ENCODE measurements at regions not wholly inside any gene's neighbourhood (a gene's known extent, or its start where the extent isn't known, plus 50 kb on each side); places are given as distances from the start of the nearest gene placed in this dataset.
"Not testable (repeated sequence)": the region's sequence is repeated elsewhere in the genome, so short reads cannot be mapped to it uniquely, and the experiment has no call there.

DNA sequence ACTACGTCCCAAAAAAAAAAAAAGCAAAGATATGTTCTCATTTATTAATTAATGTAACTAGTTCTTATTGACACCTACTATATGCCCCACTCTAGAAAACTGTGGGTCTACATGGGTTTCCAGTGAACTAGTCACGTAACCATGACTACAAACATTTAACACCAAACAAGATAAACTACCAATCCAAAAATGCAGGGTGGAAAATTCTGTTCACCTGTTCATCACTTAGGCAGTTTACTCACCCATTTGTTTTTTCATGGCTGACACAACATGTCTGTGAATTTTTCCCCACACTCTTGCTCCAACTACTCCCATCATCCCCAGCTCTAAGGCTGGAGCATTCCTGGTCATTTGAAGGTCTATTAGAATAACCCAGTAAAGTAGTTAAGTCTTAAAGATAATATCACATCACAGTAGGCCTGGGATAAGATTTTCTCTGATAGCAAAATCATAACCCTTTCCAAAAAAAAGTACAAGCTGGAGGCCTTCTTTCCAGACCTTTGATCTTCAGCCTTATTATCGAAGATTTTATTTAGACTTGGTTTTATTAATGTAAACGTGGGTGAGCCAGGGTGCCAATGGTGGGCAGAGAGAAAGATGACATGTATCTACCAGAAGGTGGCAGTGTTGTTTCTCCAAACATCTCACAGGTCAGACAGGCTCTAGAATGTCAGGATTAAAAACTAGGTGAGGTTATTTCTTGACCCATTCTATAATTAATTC lies 61.6 kb upstream of the DAAM1 start:
- Histone ChIP-seq H3K9ac (ENCODE audit: low read depth, low read length) (no peak overlapping the region), H3K4me3 (ENCODE audit: low read depth, low read length) (no peak overlapping the region), H3K27me3 (ENCODE audit: control insufficient read depth, insufficient read depth, low read length) (no peaks in the 10 kb centered on the region), H3K9me3 (ENCODE audit: control insufficient read depth, insufficient read depth, low read length) (no peaks in the 10 kb centered on the region), H3K4me1 (ENCODE audit: control insufficient read depth, insufficient read depth, low read length) (no peaks in the 10 kb centered on the region), H3K36me3 (ENCODE audit: control insufficient read depth, insufficient read depth, low read length) (no peaks in the 10 kb centered on the region)

DNA sequence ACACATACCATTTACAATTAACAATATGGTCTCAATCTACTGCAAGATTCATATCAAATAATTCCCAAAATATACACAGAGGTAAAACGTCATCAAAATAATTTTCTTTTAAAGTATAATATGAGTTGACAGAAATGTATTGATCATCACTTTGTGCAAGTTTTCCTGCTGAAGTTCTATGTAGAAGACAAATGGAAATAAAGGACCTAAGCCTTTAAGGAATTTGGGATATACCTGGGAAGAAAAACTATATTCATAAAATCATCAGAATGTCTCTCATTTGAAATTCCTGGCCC lies 61.1 kb upstream of the DAAM1 start:
- Histone ChIP-seq H3K36me3 (ENCODE audit: control insufficient read depth, insufficient read depth, low read length) (no peaks in the 10 kb centered on the region), H3K4me3 (ENCODE audit: low read depth, low read length) (no peak overlapping the region), H3K27me3 (ENCODE audit: control insufficient read depth, insufficient read depth, low read length) (no peaks in the 10 kb centered on the region), H3K9ac (ENCODE audit: low read depth, low read length) (no peak overlapping the region), H3K9me3 (ENCODE audit: control insufficient read depth, insufficient read depth, low read length) (no peaks in the 10 kb centered on the region), H3K4me1 (ENCODE audit: control insufficient read depth, insufficient read depth, low read length) (no peaks in the 10 kb centered on the region)

DNA sequence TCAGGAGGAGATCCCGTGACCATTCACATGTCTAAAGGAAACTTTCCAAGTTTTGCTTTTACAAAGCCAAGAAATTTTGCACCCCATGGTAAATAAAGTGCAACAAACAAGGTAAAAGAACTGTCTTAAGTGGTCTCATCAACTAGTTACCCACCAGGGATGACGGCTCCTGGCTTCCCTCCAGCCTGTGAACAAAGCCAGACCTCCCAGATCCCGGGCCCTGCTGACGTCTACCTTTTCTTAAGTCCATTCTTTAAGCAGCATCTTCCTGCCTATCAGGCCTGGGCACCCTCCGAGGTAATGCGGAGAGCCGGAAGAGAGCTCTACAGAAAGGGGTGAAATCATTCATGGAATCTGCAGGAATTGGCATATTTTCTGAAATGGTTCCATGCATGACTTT lies 58.0 kb upstream of the DAAM1 start:
- Histone ChIP-seq H3K9ac (ENCODE audit: low read depth, low read length) (no peak overlapping the region), H3K36me3 (ENCODE audit: control insufficient read depth, insufficient read depth, low read length) (no peaks in the 10 kb centered on the region), H3K9me3 (ENCODE audit: control insufficient read depth, insufficient read depth, low read length) (no peaks in the 10 kb centered on the region), H3K4me1 (ENCODE audit: control insufficient read depth, insufficient read depth, low read length) (no peaks in the 10 kb centered on the region), H3K27me3 (ENCODE audit: control insufficient read depth, insufficient read depth, low read length) (no peaks in the 10 kb centered on the region), H3K4me3 (ENCODE audit: low read depth, low read length) (no peak overlapping the region)

DNA sequence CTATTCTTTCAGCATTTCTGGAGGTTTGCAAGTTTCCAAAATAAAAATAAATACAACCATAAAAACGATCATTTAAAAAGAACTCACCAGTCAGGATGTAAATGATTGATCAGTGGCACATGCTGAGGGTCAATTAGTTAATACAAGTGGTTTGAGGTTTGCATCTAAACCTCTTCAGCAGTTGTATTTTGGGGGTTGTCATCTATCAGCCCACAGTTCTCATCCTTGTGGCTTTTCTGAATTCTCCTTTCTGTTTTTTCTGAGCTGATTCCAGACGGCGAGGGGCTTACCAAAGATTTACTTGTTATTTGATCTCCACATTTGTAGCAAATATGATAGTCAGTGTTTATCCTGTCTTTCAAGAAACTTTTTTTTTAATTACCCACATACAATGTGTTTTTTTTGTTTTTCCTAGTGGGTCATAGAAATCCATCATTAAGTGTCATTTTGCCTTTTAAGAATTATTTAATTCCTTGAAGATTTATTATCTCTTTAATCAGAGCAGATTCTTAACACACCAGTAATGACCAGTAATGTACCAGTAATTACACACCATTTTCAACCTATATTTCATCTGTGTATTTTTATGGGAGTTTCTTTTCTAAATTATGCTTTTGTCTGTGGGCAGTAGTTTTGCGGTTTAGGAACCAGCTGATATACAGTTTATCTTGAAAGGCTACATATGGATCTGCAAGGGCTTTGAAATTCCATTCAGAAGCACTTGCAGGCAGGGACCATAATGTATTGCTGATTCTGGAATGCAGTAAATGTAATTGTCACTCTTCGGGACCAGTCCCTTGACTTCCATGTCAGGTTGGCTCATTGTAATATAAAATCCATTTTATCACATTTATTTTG lies 56.3 kb upstream of the DAAM1 start:
- no peaks in the 10 kb centered on the region for H3K27me3 ChIP-seq (ENCODE audit: control insufficient read depth, insufficient read depth, low read length)
- no peaks in the 10 kb centered on the region for H3K4me1 ChIP-seq (ENCODE audit: control insufficient read depth, insufficient read depth, low read length)
- no peak overlapping the region for H3K4me3 ChIP-seq (ENCODE audit: low read depth, low read length)
- no peaks in the 10 kb centered on the region for H3K36me3 ChIP-seq (ENCODE audit: control insufficient read depth, insufficient read depth, low read length)
- H3K9ac ChIP-seq (ENCODE audit: low read depth, low read length), result no peak overlapping the region
- no peaks in the 10 kb centered on the region for H3K9me3 ChIP-seq (ENCODE audit: control insufficient read depth, insufficient read depth, low read length)

DNA sequence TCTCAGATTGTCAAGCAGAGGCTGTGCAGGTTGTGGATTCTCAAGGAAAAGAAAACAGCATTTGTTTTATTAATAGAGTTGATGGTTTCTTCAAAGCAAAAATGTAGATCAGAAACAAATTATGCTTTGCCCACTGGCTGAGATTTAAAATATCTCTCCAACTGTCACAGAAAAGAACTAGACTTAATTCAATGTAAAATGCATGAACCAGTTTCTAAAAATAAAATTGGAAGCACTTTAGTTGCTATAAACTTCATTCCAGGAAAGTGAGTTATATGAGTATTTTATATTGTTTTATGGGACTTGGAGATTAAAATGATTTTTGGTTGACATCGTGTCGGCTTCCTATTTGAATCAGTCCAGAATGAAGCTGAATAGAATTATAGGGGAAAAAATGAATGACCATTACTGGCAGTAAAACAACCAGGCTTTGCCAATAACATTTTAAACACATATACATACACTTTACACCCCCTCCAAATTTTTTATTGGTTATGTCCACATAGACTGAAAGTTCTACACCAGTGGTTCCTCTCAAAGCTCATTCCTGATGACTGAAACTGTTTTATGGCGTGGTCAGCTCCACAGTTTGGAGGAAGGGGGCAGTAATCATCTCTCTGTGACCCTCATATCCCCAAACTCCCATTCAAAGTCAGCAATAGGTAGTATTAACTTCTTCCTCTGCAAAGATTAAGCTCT lies 55.5 kb upstream of the DAAM1 start:
- Histone ChIP-seq H3K27me3 (ENCODE audit: control insufficient read depth, insufficient read depth, low read length) (no peaks in the 10 kb centered on the region), H3K9ac (ENCODE audit: low read depth, low read length) (no peak overlapping the region), H3K9me3 (ENCODE audit: control insufficient read depth, insufficient read depth, low read length) (no peaks in the 10 kb centered on the region), H3K4me1 (ENCODE audit: control insufficient read depth, insufficient read depth, low read length) (no peaks in the 10 kb centered on the region), H3K36me3 (ENCODE audit: control insufficient read depth, insufficient read depth, low read length) (no peaks in the 10 kb centered on the region), H3K4me3 (ENCODE audit: low read depth, low read length) (no peak overlapping the region)

DNA sequence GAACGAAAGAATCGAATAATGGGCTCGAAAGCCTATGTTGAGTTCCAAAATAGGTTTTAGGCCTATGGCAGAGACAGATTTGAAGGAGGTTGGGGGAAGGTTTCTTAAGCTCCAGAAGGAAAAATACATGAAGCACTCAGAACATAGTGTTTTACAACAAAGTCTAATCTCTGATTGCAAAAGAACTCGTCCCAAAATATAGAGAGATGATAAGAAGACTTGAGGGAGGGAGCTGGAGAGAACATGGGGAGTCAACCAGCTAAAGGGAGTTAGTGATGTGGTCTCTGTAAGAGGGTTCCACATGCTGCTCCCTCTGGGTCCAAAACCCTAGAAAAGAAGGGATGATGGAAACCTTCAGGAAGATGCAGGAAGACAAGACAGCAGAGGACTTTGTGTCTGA lies 54.8 kb upstream of the DAAM1 start:
- H3K9me3 ChIP-seq (ENCODE audit: control insufficient read depth, insufficient read depth, low read length), result no peaks in the 10 kb centered on the region
- no peak overlapping the region for H3K9ac ChIP-seq (ENCODE audit: low read depth, low read length)
- no peaks in the 10 kb centered on the region for H3K36me3 ChIP-seq (ENCODE audit: control insufficient read depth, insufficient read depth, low read length)
- no peak overlapping the region for H3K4me3 ChIP-seq (ENCODE audit: low read depth, low read length)
- H3K4me1 ChIP-seq (ENCODE audit: control insufficient read depth, insufficient read depth, low read length), result no peaks in the 10 kb centered on the region
- no peaks in the 10 kb centered on the region for H3K27me3 ChIP-seq (ENCODE audit: control insufficient read depth, insufficient read depth, low read length)

DNA sequence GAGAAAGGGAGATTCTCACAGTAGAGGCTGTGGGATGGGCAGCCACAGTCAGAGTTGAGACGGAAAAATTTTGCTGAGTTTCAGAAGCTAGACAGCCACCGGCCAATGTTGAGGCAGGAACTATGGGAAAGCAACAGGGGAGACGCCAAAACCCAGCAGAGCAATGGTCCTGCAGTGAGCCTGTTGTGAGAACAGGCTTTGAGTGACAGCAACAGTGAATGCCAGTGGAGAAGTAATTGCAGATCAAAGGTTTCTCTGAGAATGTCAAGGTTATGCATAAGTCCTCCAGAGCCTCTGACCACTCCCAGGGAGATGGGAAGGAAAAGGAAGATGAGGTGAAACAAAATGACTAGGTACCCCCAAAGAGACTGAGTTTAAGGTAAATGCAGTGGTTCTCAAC lies 54.2 kb upstream of the DAAM1 start:
- H3K4me1 ChIP-seq (ENCODE audit: control insufficient read depth, insufficient read depth, low read length), result no peaks in the 10 kb centered on the region
- H3K9me3 ChIP-seq (ENCODE audit: control insufficient read depth, insufficient read depth, low read length), result no peaks in the 10 kb centered on the region
- H3K27me3 ChIP-seq (ENCODE audit: control insufficient read depth, insufficient read depth, low read length), result no peaks in the 10 kb centered on the region
- H3K36me3 ChIP-seq (ENCODE audit: control insufficient read depth, insufficient read depth, low read length), result no peaks in the 10 kb centered on the region
- H3K9ac ChIP-seq (ENCODE audit: low read depth, low read length), result no peak overlapping the region
- no peak overlapping the region for H3K4me3 ChIP-seq (ENCODE audit: low read depth, low read length)

DNA sequence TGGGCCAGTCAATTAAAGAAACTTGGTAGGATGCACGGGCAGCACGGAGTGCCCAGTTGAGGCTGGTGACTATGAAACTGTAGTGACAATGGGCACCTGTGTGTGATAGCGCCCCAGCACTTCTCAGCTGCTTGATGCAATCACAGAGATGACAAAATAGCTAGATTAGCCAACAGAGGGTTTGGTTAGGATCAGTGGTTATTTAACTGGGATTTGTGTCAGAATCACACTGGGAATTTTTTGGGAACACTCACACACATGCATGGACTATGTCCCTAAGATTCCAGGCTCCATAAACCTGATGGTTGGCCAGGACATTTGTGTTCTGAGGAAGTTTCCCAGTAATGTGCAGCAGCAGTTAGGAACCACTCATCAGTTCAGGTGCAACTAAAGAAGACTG lies 51.2 kb upstream of the DAAM1 start:
- Histone ChIP-seq H3K9me3 (ENCODE audit: control insufficient read depth, insufficient read depth, low read length) (no peaks in the 10 kb centered on the region), H3K4me3 (ENCODE audit: low read depth, low read length) (no peak overlapping the region), H3K27me3 (ENCODE audit: control insufficient read depth, insufficient read depth, low read length) (no peaks in the 10 kb centered on the region), H3K9ac (ENCODE audit: low read depth, low read length) (no peak overlapping the region), H3K4me1 (ENCODE audit: control insufficient read depth, insufficient read depth, low read length) (no peaks in the 10 kb centered on the region), H3K36me3 (ENCODE audit: control insufficient read depth, insufficient read depth, low read length) (no peaks in the 10 kb centered on the region)

DNA sequence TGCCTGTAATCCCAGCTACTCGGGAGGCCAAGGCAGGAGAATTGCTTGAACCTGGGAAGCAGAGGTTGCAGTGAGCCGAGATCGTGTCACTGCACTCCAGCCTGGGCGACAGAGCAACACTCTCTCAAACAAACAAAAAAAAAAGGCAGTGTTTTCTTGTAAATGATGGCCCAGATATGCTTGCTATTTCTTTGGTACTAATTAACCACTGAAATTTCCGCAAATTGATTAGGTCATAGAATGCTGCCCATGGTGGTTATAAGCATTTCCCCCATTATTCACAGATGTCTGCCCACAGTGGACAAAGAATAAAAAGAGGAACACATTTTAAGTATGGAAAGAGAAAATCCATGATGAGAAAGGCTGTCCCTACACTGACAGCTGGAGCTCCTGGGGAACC lies 49.9 kb upstream of the DAAM1 start:
- H3K9ac ChIP-seq (ENCODE audit: low read depth, low read length); H3K27me3 ChIP-seq (ENCODE audit: control insufficient read depth, insufficient read depth, low read length); H3K36me3 ChIP-seq (ENCODE audit: control insufficient read depth, insufficient read depth, low read length); H3K4me1 ChIP-seq (ENCODE audit: control insufficient read depth, insufficient read depth, low read length); H3K9me3 ChIP-seq (ENCODE audit: control insufficient read depth, insufficient read depth, low read length); H3K4me3 ChIP-seq (ENCODE audit: low read depth, low read length): not testable (repeated sequence)

Data from iPS-15b (cell line).